Mucosa of stomach (tissue), 1 donor: ENCODE measurements at regions not wholly inside any gene's neighbourhood (a gene's known extent, or its start where the extent isn't known, plus 50 kb on each side); places are given as distances from the start of the nearest gene placed in this dataset.

Source experiments
- H3K27me3 ChIP-seq: one replicate; pipeline ENCODE4 v1.7.0; 2013; ENCODE audit warnings: mild to moderate bottlenecking, low read length; ENCODE audit not compliant: control insufficient read depth, insufficient read depth
- H3K36me3 ChIP-seq: one replicate; pipeline ENCODE4 v1.7.0; 2013; ENCODE audit warnings: low read length; ENCODE audit not compliant: control insufficient read depth, insufficient read depth
- H3K4me1 ChIP-seq: one replicate; pipeline ENCODE4 v1.7.0; 2013; ENCODE audit warnings: mild to moderate bottlenecking, low read length; ENCODE audit not compliant: control insufficient read depth, insufficient read depth
- H3K4me3 ChIP-seq: one replicate; pipeline ENCODE4 v1.7.0; 2013; ENCODE audit warnings: low read length
- H3K9ac ChIP-seq: one replicate; pipeline ENCODE4 v1.7.0; 2013; ENCODE audit warnings: mild to moderate bottlenecking, low read length, moderate library complexity
- H3K9me3 ChIP-seq: one replicate; pipeline ENCODE4 v1.7.0; 2013; ENCODE audit warnings: mild to moderate bottlenecking, low read length, moderate library complexity; ENCODE audit not compliant: control insufficient read depth
- donor health status: Pancreatic carcinoma.

DNA sequence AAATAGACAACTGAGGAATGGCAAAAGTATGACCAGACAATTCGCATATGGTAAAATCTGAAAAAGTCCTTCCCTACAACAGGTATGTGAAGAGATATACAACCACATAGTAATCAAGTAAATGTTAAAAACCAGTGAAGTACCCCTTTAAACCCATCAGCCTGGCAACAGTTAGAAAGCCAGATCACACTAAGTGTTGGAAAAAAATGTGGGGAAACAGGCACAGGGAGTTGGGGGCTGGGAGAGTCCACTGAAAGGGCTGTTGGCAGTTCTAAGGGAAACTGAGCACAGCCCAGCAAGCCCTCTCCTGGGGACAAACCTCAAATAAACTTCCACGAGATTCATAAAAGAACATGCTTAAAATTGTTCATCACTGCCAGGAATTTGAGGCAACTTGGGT lies 242.1 kb downstream of the BUD13 start:
- no peak overlapping the region for H3K4me3 ChIP-seq
- no peak overlapping the region for H3K9ac ChIP-seq

DNA sequence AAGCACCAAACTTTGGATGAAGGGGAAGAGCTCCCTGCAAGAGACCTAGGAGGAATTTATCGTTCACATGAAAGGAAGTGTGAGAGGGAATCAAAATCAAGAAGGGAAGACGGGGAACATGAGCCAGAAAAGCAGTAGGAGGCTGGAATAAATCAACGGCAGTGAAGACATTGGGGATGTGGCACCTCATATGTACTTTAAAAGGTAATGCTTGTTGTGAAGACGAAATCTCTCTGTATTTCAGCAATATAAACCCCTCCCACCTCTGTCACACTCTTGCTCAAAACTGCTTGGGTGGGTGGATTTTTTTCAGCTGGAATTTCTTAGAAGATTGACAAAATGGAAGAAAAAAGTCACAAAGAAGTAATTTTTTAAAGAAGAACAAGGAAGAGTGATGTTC lies 243.5 kb downstream of the BUD13 start:
- Histone ChIP-seq H3K4me1 (no peaks in the 10 kb centered on the region), H3K9ac (no peak overlapping the region), H3K36me3 (no peaks in the 10 kb centered on the region), H3K4me3 (no peak overlapping the region), H3K27me3 (peaks cover 9% of the 10 kb centered on the region), H3K9me3 (no peaks in the 10 kb centered on the region)

More for the DNA sequence above, 242.1 kb downstream of the BUD13 start:
- Histone ChIP-seq H3K9me3 (no peaks in the 10 kb centered on the region), H3K4me1 (no peaks in the 10 kb centered on the region), H3K36me3 (no peaks in the 10 kb centered on the region), H3K27me3 (peaks cover 22% of the 10 kb centered on the region)

GRCh38 chr11:116527180-116527991 lies 245.4 kb downstream of the BUD13 start:
- Histone ChIP-seq H3K9me3 (no peaks in the 10 kb centered on the region), H3K4me3 (no peak overlapping the region), H3K4me1 (no peaks in the 10 kb centered on the region), H3K36me3 (no peaks in the 10 kb centered on the region), H3K27me3 (peaks cover 2% of the 10 kb centered on the region), H3K9ac (no peak overlapping the region)

DNA sequence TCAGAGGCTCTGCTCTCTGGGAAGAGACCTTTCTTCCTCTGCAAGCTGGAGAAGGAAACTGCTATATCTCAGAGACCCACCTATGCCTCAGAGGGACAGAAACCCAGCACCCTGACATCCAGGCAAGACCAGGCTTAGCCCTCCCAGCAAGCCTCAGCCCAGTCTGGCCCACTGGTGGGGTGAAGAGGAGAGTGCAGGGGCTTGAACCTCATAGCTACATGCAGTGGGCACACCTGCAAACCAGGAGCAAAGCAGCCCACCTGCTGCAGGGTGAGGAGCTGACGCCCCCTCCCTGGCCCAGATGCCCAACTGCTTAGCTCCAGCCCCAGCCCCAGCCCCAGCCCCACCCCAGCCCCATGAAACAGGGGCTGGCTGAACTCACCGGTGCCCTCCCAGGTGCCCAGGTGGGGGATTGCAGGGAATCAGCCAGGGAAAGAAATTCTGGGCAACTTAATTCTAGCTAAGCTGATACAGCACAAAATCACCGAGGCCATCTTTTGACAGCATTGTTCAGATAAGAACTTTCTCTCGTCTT lies 246.8 kb downstream of the BUD13 start:
- H3K27me3 ChIP-seq = no peaks in the 10 kb centered on the region
- H3K4me1 ChIP-seq = no peaks in the 10 kb centered on the region
- no peak overlapping the region for H3K9ac ChIP-seq
- no peaks in the 10 kb centered on the region for H3K9me3 ChIP-seq
- H3K36me3 ChIP-seq = no peaks in the 10 kb centered on the region
- no peak overlapping the region for H3K4me3 ChIP-seq

DNA sequence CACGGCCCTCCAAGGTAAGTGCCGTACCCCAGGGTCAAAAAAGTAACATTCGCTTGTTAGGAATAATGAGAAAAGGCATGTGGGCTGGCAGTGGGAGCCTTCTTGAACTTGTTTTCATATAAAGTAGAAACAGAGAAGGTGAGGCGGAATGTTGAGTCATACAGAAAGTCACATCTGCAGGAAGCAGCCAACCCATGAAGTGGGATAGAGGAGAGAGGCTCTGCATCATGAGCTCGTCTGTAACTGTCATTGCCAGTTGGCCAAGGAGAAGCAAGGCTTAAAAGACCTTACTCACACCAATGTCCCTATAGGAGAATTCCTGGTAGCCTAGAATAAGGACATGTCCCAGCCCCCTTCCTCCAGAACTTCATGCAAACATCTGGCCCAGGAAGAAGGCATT lies 253.3 kb downstream of the BUD13 start:
- no peaks in the 10 kb centered on the region for H3K4me1 ChIP-seq
- H3K4me3 ChIP-seq = no peak overlapping the region
- H3K9me3 ChIP-seq = no peaks in the 10 kb centered on the region
- H3K36me3 ChIP-seq = no peaks in the 10 kb centered on the region
- H3K9ac ChIP-seq = no peak overlapping the region
- H3K27me3 ChIP-seq = no peaks in the 10 kb centered on the region

- H3K36me3 ChIP-seq = no peaks in the 10 kb centered on the region
Observed at GRCh38 chr11:116518141-116518540, 254.6 kb downstream of the BUD13 start.

DNA sequence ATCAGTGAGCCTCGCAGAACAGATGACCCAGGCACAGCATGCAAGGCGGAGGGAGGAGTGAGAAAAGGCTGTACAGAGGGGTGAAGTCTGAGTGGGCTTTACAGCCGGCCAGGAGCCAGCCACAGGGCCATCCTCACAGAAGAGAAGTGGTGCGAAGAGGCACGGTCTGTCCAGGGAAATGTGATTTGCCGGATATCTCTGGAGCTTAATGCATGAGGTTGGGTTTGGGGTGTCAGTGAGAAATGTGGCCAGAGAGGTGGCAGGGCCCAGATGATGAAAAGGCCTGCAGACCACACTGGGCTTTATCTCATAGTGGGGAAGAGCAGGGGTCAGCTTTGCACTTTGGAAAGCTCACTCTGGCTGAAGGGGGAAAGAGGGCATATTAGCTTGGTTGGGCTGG lies 255.2 kb downstream of the BUD13 start:
- Histone ChIP-seq H3K36me3 (no peaks in the 10 kb centered on the region), H3K4me3 (no peak overlapping the region), H3K9ac (no peak overlapping the region), H3K27me3 (peaks cover 10% of the 10 kb centered on the region), H3K4me1 (no peaks in the 10 kb centered on the region), H3K9me3 (no peaks in the 10 kb centered on the region)

More at GRCh38 chr11:116518141-116518540, 254.6 kb downstream of the BUD13 start:
- H3K4me3 ChIP-seq = no peak overlapping the region
- H3K27me3 ChIP-seq = peaks cover 4% of the 10 kb centered on the region
- H3K4me1 ChIP-seq = no peaks in the 10 kb centered on the region
- H3K9ac ChIP-seq = no peak overlapping the region
- H3K9me3 ChIP-seq = no peaks in the 10 kb centered on the region

DNA sequence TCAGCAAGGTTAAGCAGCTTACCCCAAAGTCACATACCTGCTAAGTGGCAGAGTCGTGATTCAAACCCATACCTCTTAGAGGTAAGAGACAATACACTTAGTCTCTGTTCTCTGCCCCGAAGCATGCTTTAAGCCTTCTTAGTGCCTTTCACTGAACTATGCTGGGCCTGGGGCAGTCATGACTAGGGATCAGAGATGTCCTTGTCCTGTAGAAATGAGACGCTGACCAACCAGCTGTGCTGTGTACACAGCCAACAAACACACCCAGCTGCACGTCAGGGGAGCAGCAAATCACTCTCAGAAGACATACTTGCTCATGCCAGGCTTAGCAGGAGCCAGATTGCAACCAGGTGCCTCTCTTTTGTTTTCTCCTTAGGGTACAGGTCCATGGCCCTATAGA lies 255.7 kb downstream of the BUD13 start:
- H3K36me3 ChIP-seq = no peaks in the 10 kb centered on the region
- peaks cover 10% of the 10 kb centered on the region for H3K27me3 ChIP-seq
- H3K4me3 ChIP-seq = no peak overlapping the region
- no peaks in the 10 kb centered on the region for H3K9me3 ChIP-seq
- no peaks in the 10 kb centered on the region for H3K4me1 ChIP-seq
- H3K9ac ChIP-seq = no peak overlapping the region

- Histone ChIP-seq H3K27me3 (peaks cover 10% of the 10 kb centered on the region), H3K36me3 (no peaks in the 10 kb centered on the region)
Observed at GRCh38 chr11:116515664-116516184, 257.1 kb downstream of the BUD13 start.

DNA sequence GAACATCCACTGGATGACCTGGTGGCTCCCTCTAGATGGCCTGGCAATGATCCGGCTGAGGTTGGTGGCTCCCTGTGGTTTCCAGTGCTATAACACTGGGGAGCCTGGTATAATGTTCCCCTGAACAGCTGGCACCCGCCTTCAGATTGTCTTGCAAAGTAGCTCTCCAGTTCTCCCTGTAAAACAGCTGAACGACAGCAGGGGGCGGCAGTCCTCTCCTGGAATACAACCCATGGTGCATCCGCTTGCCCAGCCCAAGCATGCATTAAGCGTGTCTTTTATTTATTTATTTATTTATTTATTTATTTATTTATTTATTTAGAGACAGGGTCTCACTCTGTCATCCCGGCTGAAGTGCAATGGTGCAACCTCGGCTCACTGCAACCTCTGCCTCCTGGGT lies 258.9 kb downstream of the BUD13 start:
- Histone ChIP-seq H3K9me3 (no peaks in the 10 kb centered on the region), H3K4me1 (no peaks in the 10 kb centered on the region), H3K4me3 (no peak overlapping the region), H3K9ac (no peak overlapping the region), H3K27me3 (peaks cover 13% of the 10 kb centered on the region), H3K36me3 (no peaks in the 10 kb centered on the region)

More at GRCh38 chr11:116515664-116516184, 257.1 kb downstream of the BUD13 start:
- no peaks in the 10 kb centered on the region for H3K9me3 ChIP-seq
- no peak overlapping the region for H3K9ac ChIP-seq
- no peak overlapping the region for H3K4me3 ChIP-seq
- H3K4me1 ChIP-seq = no peaks in the 10 kb centered on the region

DNA sequence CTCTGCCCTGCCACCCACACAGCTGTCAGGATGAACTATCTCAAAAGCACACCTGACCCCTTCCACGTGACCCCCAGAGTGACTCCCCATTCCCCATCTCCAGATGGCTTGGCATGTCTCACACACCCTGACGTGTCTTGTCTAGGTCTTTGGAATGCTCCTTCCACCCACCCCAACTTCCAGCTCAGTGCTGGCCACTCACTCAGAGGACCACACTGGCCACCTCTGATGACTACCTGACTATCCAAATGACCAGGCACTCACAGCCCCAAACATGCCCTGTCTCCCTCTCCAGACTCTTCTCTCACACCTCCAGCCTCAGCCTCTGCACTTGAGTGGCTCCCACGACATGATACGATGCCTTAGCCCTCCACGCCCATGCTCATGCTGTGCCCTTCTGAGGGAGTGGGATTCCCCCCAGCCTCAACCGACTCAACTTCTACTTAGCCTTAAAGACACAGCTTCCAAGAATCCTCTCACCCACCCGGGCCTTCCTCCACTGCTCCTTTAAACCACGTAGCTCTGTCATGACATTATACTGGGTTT lies 259.4 kb downstream of the BUD13 start:
- H3K9ac ChIP-seq = no peak overlapping the region
- no peaks in the 10 kb centered on the region for H3K36me3 ChIP-seq
- no peaks in the 10 kb centered on the region for H3K9me3 ChIP-seq
- H3K4me1 ChIP-seq = no peaks in the 10 kb centered on the region
- no peak overlapping the region for H3K4me3 ChIP-seq
- H3K27me3 ChIP-seq = peaks cover 13% of the 10 kb centered on the region

DNA sequence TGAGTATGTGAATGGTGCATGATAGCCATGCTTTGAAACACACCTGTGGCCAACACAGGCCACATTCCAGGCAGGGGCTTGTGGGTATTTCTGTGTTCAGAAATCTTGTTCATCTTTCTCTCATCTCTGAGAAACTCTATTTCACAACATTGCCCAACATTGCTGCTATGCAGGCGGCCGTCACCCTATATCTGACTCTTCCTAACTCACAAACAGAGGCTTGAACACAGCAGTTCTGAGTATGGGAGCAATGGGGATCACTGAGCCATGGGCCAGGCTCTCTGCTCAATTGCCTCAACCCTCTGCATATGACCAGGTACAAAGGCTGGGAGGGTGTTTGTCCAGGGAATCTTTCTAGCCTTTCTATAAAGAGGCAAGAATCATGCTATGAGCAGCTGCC lies 259.9 kb downstream of the BUD13 start:
- Histone ChIP-seq H3K9ac (no peak overlapping the region), H3K4me1 (no peaks in the 10 kb centered on the region), H3K4me3 (no peak overlapping the region), H3K27me3 (peaks cover 13% of the 10 kb centered on the region), H3K9me3 (no peaks in the 10 kb centered on the region), H3K36me3 (no peaks in the 10 kb centered on the region)
